ENCODE measurements at regions not wholly inside any gene's neighbourhood (a gene's known extent, or its start where the extent isn't known, plus 50 kb on each side); places are given as distances from the start of the nearest gene placed in this dataset.

GRCh38 chr20:37630993-37631392, 62.8 kb upstream of the CTNNBL1 start:
- in situ Hi-C loops (cut with MboI; ENCODE audit: low sequenced_read_pairs, unreplicated experiment): no loop called here
- no peak for TF ChIP-seq CTCF (IDR thresholded peaks at IDR 0.05; ENCODE audit: borderline replicate concordance, control extremely low read depth, extremely low read depth, insufficient read depth, missing control alignments)
- no peak for DNase-seq (ENCODE audit: low spot score)

GRCh38 chr20:37630166-37630565, 63.7 kb upstream of the CTNNBL1 start:
- TF ChIP-seq CTCF (IDR thresholded peaks at IDR 0.05; ENCODE audit: borderline replicate concordance, control extremely low read depth, extremely low read depth, insufficient read depth, missing control alignments): no peak
- DNase-seq (ENCODE audit: low spot score): no peak
- in situ Hi-C loops (cut with MboI; ENCODE audit: low sequenced_read_pairs, unreplicated experiment): no loop called here

GRCh38 chr20:37627767-37628130, 66.1 kb upstream of the CTNNBL1 start:
- no peak for DNase-seq (ENCODE audit: low spot score)
- in situ Hi-C loops (cut with MboI; ENCODE audit: low sequenced_read_pairs, unreplicated experiment): no loop called here

GRCh38 chr20:37627060-37627766, 66.6 kb upstream of the CTNNBL1 start:
- DNase-seq (ENCODE audit: low spot score): peak; percentile 53
- no peak for TF ChIP-seq CTCF (IDR thresholded peaks at IDR 0.05; ENCODE audit: borderline replicate concordance, control extremely low read depth, extremely low read depth, insufficient read depth, missing control alignments)
- in situ Hi-C loops (cut with MboI; ENCODE audit: low sequenced_read_pairs, unreplicated experiment): no loop called here

More at GRCh38 chr20:37627767-37628130, 66.1 kb upstream of the CTNNBL1 start:
- TF ChIP-seq CTCF (IDR thresholded peaks at IDR 0.05; ENCODE audit: borderline replicate concordance, control extremely low read depth, extremely low read depth, insufficient read depth, missing control alignments): no peak

GRCh38 chr20:37624963-37625362, 68.9 kb upstream of the CTNNBL1 start:
- in situ Hi-C loops (cut with MboI; ENCODE audit: low sequenced_read_pairs, unreplicated experiment): no loop called here
- TF ChIP-seq CTCF (IDR thresholded peaks at IDR 0.05; ENCODE audit: borderline replicate concordance, control extremely low read depth, extremely low read depth, insufficient read depth, missing control alignments): no peak
- no peak for DNase-seq (ENCODE audit: low spot score)

- TF ChIP-seq CTCF (IDR thresholded peaks at IDR 0.05; ENCODE audit: borderline replicate concordance, control extremely low read depth, extremely low read depth, insufficient read depth, missing control alignments): no peak
- DNase-seq (ENCODE audit: low spot score): no peak
- in situ Hi-C loops (cut with MboI; ENCODE audit: low sequenced_read_pairs, unreplicated experiment): no loop called here
These were observed 71.1 kb upstream of the CTNNBL1 start for GRCh38 chr20:37622728-37623127.

Data from GM13976 (cell line).